ENCODE measurements at regions not wholly inside any gene's neighbourhood (a gene's known extent, or its start where the extent isn't known, plus 50 kb on each side); places are given as distances from the start of the nearest gene placed in this dataset.

GRCh38 chr5:82861701-82862100 is 215.5 kb downstream of the TMEM167A start:
- H3K27ac Mint-ChIP-seq (ENCODE audit: unreplicated experiment) = no peak overlapping the region
- FAIRE-seq = no peak

DNA sequence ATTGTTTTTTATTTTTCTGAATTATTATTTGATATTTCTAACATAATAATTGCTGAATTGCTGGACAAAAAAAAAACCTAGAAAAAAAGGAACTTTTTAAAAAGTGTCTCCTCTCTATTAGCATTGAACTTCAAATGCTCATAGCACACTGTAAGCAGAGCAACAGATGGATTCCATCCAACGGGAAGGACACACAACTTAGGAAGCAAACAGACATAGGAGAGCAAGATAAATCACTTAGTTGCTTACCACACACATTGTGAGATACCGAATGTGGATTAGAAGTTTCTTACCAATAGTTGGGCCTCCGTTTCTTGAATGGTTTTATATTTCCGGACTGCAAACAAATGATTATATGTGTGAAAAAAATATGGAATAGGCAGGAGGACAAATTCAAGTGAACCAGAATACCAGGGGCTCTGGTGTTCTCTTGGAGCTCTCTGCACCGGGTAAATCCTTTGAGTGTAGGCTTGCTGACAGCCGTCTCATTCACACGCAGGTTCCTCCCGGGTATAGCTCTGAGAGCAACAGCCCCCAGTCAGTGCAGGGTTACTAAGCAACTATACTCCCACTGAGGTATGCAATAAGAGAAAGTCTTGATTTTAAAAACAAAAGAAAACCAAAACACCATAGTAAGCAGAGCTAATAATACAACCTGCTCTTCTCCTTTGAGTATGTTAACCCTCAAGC is 217.6 kb downstream of the TMEM167A start:
- Histone ChIP-seq H3K79me2 (ENCODE audit: insufficient read depth, low read length) (no peaks in the 10 kb centered on the region), H3K36me3 (ENCODE audit: insufficient read depth, low read length) (no peaks in the 10 kb centered on the region), H3K27ac (ENCODE audit: low read depth, low read length) (no peak overlapping the region), H4K20me1 (ENCODE audit: insufficient read depth, low read length) (no peaks in the 10 kb centered on the region), H3K27me3 (ENCODE audit: insufficient read depth, low read length) (peaks cover 5% of the 10 kb centered on the region), H3K9ac (ENCODE audit: low read length) (no peak overlapping the region), H3K4me3 (ENCODE audit: insufficient read depth, low read depth, low read length) (no peak overlapping the region), H3K4me2 (ENCODE audit: low read length) (no peak overlapping the region), H3K9me3 (ENCODE audit: insufficient read depth, low read depth, low read length) (no peaks in the 10 kb centered on the region), H3K4me1 (ENCODE audit: insufficient read depth, low read length) (no peaks in the 10 kb centered on the region), H2AFZ (ENCODE audit: low read depth, low read length) (no peak overlapping the region)
- H3K36me3 Mint-ChIP-seq (ENCODE audit: low read depth, unreplicated experiment) = no peaks in the 10 kb centered on the region
- TF ChIP-seq CTCF (IDR thresholded peaks at IDR 0.05; ENCODE audit: insufficient read depth, low read depth, low read length) (no peak), EZH2 (IDR thresholded peaks at IDR 0.05; ENCODE audit: insufficient read depth, low read length) (no peak)
- no peak overlapping the region for H3K4me3 Mint-ChIP-seq (ENCODE audit: unreplicated experiment)
- H3K9me3 Mint-ChIP-seq (ENCODE audit: unreplicated experiment) = no peaks in the 10 kb centered on the region
- DNase-seq (ENCODE audit: low read depth) (no peak), FAIRE-seq (no peak)
- no peaks in the 10 kb centered on the region for H3K4me1 Mint-ChIP-seq (ENCODE audit: low read depth, unreplicated experiment)
- H3K27ac Mint-ChIP-seq (ENCODE audit: unreplicated experiment) = no peak overlapping the region
- peaks cover 3% of the 10 kb centered on the region for H3K27me3 Mint-ChIP-seq (ENCODE audit: low read depth, unreplicated experiment)

More at GRCh38 chr5:82861701-82862100, 215.5 kb downstream of the TMEM167A start:
- Histone ChIP-seq H3K9ac (ENCODE audit: low read length) (no peak overlapping the region), H4K20me1 (ENCODE audit: insufficient read depth, low read length) (no peaks in the 10 kb centered on the region), H3K79me2 (ENCODE audit: insufficient read depth, low read length) (no peaks in the 10 kb centered on the region), H3K4me2 (ENCODE audit: low read length) (no peak overlapping the region), H3K36me3 (ENCODE audit: insufficient read depth, low read length) (no peaks in the 10 kb centered on the region), H3K27ac (ENCODE audit: low read depth, low read length) (no peak overlapping the region), H2AFZ (ENCODE audit: low read depth, low read length) (no peak overlapping the region), H3K4me3 (ENCODE audit: insufficient read depth, low read depth, low read length) (no peak overlapping the region), H3K9me3 (ENCODE audit: insufficient read depth, low read depth, low read length) (no peaks in the 10 kb centered on the region), H3K4me1 (ENCODE audit: insufficient read depth, low read length) (no peaks in the 10 kb centered on the region), H3K27me3 (ENCODE audit: insufficient read depth, low read length) (peaks cover 5% of the 10 kb centered on the region)
- Mint-ChIP-seq H3K27me3 (ENCODE audit: low read depth, unreplicated experiment) (peaks cover 3% of the 10 kb centered on the region), H3K4me3 (ENCODE audit: unreplicated experiment) (no peak overlapping the region), H3K4me1 (ENCODE audit: low read depth, unreplicated experiment) (no peaks in the 10 kb centered on the region), H3K36me3 (ENCODE audit: low read depth, unreplicated experiment) (no peaks in the 10 kb centered on the region), H3K9me3 (ENCODE audit: unreplicated experiment) (no peaks in the 10 kb centered on the region)
- no peak for TF ChIP-seq EZH2 (IDR thresholded peaks at IDR 0.05; ENCODE audit: insufficient read depth, low read length)
- no peak for TF ChIP-seq CTCF (IDR thresholded peaks at IDR 0.05; ENCODE audit: insufficient read depth, low read depth, low read length)
- no peak for DNase-seq (ENCODE audit: low read depth)
